Osteoblast (primary cell): ENCODE measurements at regions not wholly inside any gene's neighbourhood (a gene's known extent, or its start where the extent isn't known, plus 50 kb on each side); places are given as distances from the start of the nearest gene placed in this dataset.

Experiments
- DNase-seq: peaks from one replicate; pipeline ENCODE4 v3.0.0; 2011; ENCODE audit warnings: low spot score, mixed read lengths; ENCODE audit not compliant: insufficient read length; ENCODE audit errors: missing footprints
- H2AFZ ChIP-seq: 2 replicates; pipeline ENCODE4 v1.6.0; 2011; ENCODE audit warnings: mild to moderate bottlenecking, low read length
- H3K27ac ChIP-seq: 2 replicates; pipeline ENCODE4 v1.5.1; 2011; ENCODE audit warnings: mild to moderate bottlenecking, low read depth, low read length, moderate library complexity
- H3K27me3 ChIP-seq: 2 replicates; pipeline ENCODE4 v1.6.0; 2012; ENCODE audit warnings: mild to moderate bottlenecking, control low read depth, inconsistent platforms, low read length, moderate library complexity; ENCODE audit not compliant: insufficient read depth
- H3K36me3 ChIP-seq: 2 replicates; pipeline ENCODE4 v1.5.1; 2011; ENCODE audit warnings: mild to moderate bottlenecking, low read length, control low read depth, moderate library complexity; ENCODE audit not compliant: insufficient read depth
- H3K4me1 ChIP-seq: 2 replicates; pipeline ENCODE4 v1.5.1; 2011; ENCODE audit warnings: mild to moderate bottlenecking, low read length, control low read depth, moderate library complexity; ENCODE audit not compliant: insufficient read depth
- H3K4me2 ChIP-seq: 2 replicates; pipeline ENCODE4 v1.6.0; 2011; ENCODE audit warnings: mild to moderate bottlenecking, low read length; ENCODE audit not compliant: insufficient read depth
- H3K4me3 ChIP-seq: fragments of 200-600 bp; sonication (generic); 3 replicates; pipeline ENCODE4 v1.5.1; 2012; ENCODE audit warnings: mild to moderate bottlenecking, low read length, inconsistent platforms; ENCODE audit not compliant: insufficient read depth
- H3K79me2 ChIP-seq: 2 replicates; pipeline ENCODE4 v1.6.0; 2012; ENCODE audit warnings: mild to moderate bottlenecking, low read length, control low read depth, inconsistent platforms; ENCODE audit not compliant: insufficient read depth
- H3K9me3 ChIP-seq: 2 replicates; pipeline ENCODE4 v1.5.1; 2011; ENCODE audit warnings: low read depth, low read length, control low read depth
- H4K20me1 ChIP-seq: 2 replicates; pipeline ENCODE4 v1.6.0; 2012; ENCODE audit warnings: mild to moderate bottlenecking, low read length, control low read depth; ENCODE audit not compliant: insufficient read depth
- CTCF ChIP-seq: IDR thresholded peaks from 2 replicates; pipeline ENCODE4 v1.5.1; 2011; ENCODE audit warnings: mild to moderate bottlenecking, low read depth, low read length, moderate library complexity; ENCODE audit errors: extremely low read depth

GRCh38 chr11:25377466-25377865 is 880.6 kb downstream of the LUZP2 start:
- Histone ChIP-seq H2AFZ (no peak overlapping the region), H3K4me1 (no peaks in the 10 kb centered on the region), H4K20me1 (no peaks in the 10 kb centered on the region), H3K79me2 (no peaks in the 10 kb centered on the region), H3K27me3 (no peaks in the 10 kb centered on the region), H3K4me3 (no peak overlapping the region), H3K9me3 (no peaks in the 10 kb centered on the region), H3K4me2 (no peak overlapping the region), H3K36me3 (no peaks in the 10 kb centered on the region), H3K27ac (no peak overlapping the region)
- no peak for DNase-seq
- TF ChIP-seq CTCF = no peak

- TF ChIP-seq CTCF = no peak
- Histone ChIP-seq H4K20me1 (no peaks in the 10 kb centered on the region), H3K27me3 (no peaks in the 10 kb centered on the region), H3K27ac (no peak overlapping the region), H3K79me2 (no peaks in the 10 kb centered on the region), H3K9me3 (peaks cover 3% of the 10 kb centered on the region), H2AFZ (no peak overlapping the region), H3K4me3 (no peak overlapping the region), H3K36me3 (no peaks in the 10 kb centered on the region), H3K4me1 (no peaks in the 10 kb centered on the region), H3K4me2 (no peak overlapping the region)
- DNase-seq = no peak
Measured at GRCh38 chr11:25396847-25397246, 900.0 kb downstream of the LUZP2 start.

- Histone ChIP-seq H3K79me2 (no peaks in the 10 kb centered on the region), H3K4me1 (no peaks in the 10 kb centered on the region), H2AFZ (no peak overlapping the region), H3K36me3 (no peaks in the 10 kb centered on the region), H3K27ac (no peak overlapping the region), H3K9me3 (no peaks in the 10 kb centered on the region), H3K27me3 (no peaks in the 10 kb centered on the region), H4K20me1 (no peaks in the 10 kb centered on the region), H3K4me3 (no peak overlapping the region), H3K4me2 (no peak overlapping the region)
- no peak for TF ChIP-seq CTCF
- no peak for DNase-seq
Measured at GRCh38 chr11:25408146-25408545, 911.3 kb downstream of the LUZP2 start.

- H4K20me1 ChIP-seq = no peaks in the 10 kb centered on the region
- H3K79me2 ChIP-seq = no peaks in the 10 kb centered on the region
- H3K27me3 ChIP-seq = no peaks in the 10 kb centered on the region
- no peak for DNase-seq
- no peak overlapping the region for H3K4me3 ChIP-seq
- H3K36me3 ChIP-seq = no peaks in the 10 kb centered on the region
- H3K4me1 ChIP-seq = no peaks in the 10 kb centered on the region
- no peak overlapping the region for H3K27ac ChIP-seq
- TF ChIP-seq CTCF = no peak
- no peak overlapping the region for H3K4me2 ChIP-seq
- no peaks in the 10 kb centered on the region for H3K9me3 ChIP-seq
- H2AFZ ChIP-seq = no peak overlapping the region
Measured at GRCh38 chr11:25415793-25416192, 916.1 kb upstream of the ANO3 start.
